Stimulated activated CD4-positive, alpha-beta T cell treated with anti-CD3 and anti-CD28 coated beads, TNF-alpha, amount 100 ng/mL, for 1 hour (primary cell): ENCODE measurements at regions not wholly inside any gene's neighbourhood (a gene's known extent, or its start where the extent isn't known, plus 50 kb on each side); places are given as distances from the start of the nearest gene placed in this dataset.
A peak's percentile ranks its signal among the peaks of the same experiment; 100 is the strongest.
"Not testable (repeated sequence)": the region's sequence is repeated elsewhere in the genome, so short reads cannot be mapped to it uniquely, and the experiment has no call there.

Experiments
- DNase-seq, 3 donors: peaks; one replicate each; pipeline ENCODE4 v3.0.0-alpha.2; 2020; ENCODE audit warnings: low read depth in 3 of 3, low spot score in 1 of 3

- no peak for DNase-seq
Measured at GRCh38 chr6:30832864-30833263, 51.5 kb upstream of the DDR1 start.

- no peak for DNase-seq
Measured at GRCh38 chr6:30830438-30830837, 53.9 kb upstream of the DDR1 start.

DNA sequence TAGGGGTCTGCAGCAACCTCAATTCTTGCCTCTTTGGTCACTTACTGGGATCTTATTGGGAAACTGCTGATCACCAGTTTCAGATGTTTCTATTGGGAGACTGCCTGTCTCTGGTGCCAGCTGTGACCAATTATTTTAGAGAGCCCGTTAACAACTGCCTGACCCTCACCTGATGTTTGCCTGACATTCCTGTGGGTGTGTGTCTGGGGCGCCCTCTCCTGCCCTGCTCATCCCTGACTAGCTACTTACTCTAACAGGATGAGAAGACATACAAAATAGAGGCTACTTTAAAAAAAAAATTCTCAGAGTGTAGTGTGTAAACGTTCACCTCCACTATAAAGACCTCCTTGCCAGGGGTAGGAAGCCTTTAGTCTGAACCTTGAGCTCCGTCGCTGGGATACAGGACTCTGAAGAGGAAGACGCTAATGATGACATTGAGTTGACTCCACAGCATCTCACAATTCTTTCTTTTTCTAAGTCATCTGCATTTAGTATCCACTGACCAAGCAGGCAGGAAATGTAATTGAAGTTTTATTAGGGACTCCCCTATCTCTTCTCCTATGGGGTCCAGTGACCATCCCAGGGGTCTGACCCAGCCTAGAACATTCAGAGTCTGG, 54.6 kb upstream of the DDR1 start:
- no peak for DNase-seq

DNA sequence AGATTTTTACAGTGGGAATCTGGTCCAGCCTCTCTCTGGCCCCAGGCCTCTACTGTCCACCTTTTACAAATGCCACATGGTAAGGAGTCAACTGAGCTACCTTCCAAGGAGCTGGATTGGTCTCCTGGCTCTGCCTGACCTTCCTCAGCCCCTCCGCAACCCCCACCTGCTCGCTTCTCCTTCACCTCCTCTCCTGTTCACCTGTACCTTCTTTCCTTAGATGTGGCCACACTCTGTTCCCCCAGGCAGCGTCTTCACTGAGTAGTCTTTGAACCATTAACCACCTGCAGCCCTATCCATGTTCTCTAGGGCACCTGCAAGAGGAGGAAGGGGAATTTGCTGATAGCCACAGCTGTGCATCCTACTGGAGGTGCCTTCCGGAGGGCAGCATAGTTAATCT, 55.3 kb upstream of the DDR1 start:
- no peak for DNase-seq

GRCh38 chr6:30828027-30828962, 56.0 kb upstream of the DDR1 start:
- DNase-seq: peak; percentile 59 to 79 (median 64)

DNA sequence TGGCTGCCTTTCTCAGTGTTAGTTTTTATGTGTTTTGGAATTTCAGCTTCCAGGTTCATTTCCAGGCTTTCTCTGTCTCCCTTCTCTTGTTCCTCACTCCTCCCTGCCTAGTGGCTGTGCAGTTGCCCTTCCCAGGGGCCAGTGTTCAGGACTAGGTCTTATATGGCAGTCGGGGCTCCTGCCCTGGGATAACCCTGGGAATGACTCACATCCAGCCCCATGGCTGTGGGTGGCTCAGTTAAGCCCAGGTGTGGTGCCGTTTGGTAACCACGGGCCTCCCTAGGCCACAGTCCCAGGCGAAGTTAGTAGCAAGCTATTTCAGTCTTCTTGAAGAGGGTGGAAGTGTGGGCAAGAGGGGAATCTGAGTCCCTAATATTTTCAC, 57.4 kb upstream of the DDR1 start:
- no peak for DNase-seq

DNA sequence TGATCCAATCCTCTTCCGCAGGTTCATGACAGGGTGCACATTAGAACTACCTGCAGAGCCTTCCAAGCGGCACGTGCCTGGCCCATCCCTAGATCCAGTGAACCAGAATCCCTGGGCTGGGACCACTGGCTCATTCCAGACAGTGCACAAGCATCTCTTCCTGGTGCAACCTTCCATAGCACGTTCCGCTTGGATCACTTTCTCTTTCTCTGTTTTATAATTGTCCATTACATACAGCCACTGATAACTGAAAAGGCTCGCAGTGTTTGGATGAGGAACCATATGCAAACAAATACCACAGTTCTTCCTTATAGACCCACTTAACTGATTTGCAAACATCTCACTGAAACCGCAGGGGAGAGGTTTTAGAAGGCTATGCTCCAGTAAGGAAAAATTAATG, 59.6 kb upstream of the DDR1 start:
- no peak for DNase-seq

DNA sequence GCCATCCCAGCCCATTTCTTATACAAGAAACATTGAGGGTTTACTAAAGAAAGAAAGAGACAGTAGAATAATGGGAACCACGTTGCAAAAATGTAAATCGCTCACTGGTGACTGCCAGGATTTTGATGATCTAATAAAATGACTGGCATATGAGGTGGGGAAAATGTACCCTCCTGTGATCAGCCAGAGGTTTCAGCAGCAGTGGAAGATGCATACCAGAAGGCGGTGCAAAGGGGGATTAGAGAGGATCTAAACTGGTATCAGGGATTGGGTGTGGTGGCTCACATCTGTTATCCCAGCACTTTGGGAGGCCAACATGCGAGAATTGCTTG, 60.8 kb upstream of the DDR1 start:
- DNase-seq: no peak

- no peak for DNase-seq
Measured at GRCh38 chr6:30821862-30822784, 62.2 kb upstream of the DDR1 start.

- DNase-seq: no peak
Measured at GRCh38 chr6:30820193-30820592, 64.1 kb upstream of the DDR1 start.

- no peak for DNase-seq
Measured at GRCh38 chr6:30819297-30819917, 64.9 kb upstream of the DDR1 start.

DNA sequence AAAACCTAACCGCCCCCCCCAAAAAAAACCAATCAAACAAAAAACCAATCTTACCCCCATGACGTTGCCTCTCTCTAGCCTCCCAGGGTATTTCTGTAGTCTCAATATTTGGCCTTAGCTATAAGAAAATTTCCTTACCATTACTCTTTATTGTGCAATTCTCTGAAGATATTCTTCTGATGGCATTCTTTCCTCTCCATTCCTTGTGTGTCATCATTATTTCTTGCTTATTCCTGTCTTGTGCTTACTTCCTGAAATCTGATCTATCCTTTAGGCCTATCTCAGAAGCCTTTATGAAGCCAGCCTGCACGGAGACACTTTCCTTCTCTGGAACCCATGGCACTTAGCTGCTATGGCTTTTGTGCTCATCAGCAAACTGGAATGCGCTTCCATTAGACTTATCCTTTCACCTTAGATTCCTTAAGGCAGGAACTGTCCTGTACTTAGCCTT, 65.9 kb upstream of the DDR1 start:
- DNase-seq: no peak

DNA sequence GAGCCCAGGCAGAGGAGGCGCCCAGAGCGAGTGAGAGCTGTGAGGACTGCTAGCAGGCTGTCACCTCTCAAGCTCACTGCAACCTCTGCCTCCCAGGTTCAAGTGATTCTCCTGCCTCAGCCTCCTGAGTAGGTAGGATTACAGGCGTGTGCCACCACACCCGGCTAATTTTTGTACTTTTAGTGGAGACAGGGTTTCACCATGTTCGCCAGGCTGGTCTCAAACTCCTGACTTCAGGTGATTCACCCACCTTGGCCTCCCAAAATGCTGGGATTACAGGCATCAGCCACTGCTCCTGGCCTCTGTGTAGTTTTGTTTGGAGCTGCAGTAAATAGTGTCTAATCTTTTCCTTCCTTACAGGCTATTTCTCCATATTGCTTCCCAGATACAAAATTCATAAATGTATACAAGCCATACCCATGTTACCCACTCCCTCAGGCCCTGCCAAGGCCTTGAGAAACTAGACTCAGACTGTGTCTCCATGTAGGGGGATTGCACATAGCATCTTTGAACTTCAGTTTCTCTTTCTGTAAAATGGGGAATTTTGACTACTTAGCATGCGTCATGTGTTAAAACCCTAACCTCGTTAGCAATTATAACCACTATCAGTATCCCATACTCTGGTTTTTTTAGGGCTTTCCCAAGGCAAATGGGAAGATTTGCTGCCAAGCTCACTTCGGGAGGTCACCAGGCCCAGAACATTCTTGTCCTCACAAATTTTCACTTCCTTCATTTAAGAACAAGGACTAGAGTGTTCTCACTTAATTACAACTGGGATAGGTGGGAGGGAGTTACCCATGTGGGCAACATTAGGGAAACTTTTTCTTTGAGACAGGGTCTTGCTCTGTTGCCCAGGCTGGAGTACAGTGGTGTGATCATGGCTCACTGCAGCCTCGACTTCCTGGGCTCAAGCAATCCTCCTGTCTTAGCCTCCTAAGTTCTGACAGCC, 67.3 kb upstream of the DDR1 start:
- no peak for DNase-seq

DNA sequence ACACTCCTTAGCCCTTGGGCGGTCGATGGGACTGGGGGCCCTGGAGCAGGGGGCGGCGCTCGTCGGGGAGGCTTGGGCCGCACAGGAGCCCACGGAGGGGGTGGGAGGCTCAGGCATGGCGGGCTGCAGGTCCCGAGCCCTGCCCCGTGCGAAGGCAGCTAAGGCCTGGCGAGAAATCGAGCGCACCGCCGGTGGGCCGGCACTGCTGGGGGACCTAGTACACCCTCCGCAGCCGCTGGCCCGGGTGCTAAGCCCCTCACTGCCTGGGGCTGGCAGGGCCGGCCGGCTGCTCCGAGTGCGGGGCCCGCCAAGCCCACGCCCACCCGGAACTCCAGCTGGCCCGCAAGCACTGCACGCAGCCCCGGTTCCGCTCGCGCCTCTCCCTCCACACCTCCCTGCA, 68.0 kb upstream of the DDR1 start:
- not testable (repeated sequence) for DNase-seq

GRCh38 chr6:30815041-30815742, 69.1 kb upstream of the DDR1 start:
- DNase-seq: not testable (repeated sequence)

GRCh38 chr6:30814146-30815040, 69.9 kb upstream of the DDR1 start:
- DNase-seq: peak in 1 of 3 donors; percentile 45

DNA sequence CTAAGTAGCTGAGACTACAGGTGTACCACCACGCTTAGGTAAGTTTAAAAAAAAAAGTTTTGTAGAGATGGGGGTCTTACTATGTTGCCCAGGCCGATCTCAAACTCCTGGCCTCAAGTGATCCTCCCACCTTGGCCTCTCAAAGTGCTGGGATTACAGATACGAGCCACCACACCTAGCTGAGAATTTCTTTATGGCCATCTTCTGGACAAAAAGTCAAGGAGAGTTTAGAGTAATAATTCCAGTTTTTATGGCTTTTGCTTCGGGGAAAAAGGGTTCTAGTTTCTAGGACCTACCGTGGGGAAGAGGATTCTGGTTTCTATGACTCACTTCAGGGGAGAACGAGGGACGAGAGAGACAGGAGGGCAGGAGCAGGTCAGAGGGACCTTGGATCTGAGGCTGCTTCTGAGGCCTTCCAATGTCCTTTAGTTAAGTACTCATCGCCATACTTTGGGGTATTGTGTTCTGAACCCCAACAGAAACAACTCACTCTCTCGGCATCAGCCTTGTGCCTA, 69.3 kb upstream of the IER3 start:
- no peak for DNase-seq

- peak in 2 of 3 donors; percentile 11 to 63 for DNase-seq
Measured at GRCh38 chr6:30810813-30811339, 66.5 kb upstream of the IER3 start.
